Right lobe of liver (tissue), 4 donors: ENCODE measurements at regions not wholly inside any gene's neighbourhood (a gene's known extent, or its start where the extent isn't known, plus 50 kb on each side); places are given as distances from the start of the nearest gene placed in this dataset.

ENCODE experiments used
- CTCF ChIP-seq, 4 donors: fragments of 200-600 bp in 3 of 4; fragments of 450-650 bp in 1 of 4; IDR thresholded peaks; one replicate each; pipeline versions ENCODE4 v1.5.1 to v1.8.0; 2016 to 2022; ENCODE audit warnings: antibody characterized with exemption in 4 of 4, mild to moderate bottlenecking in 2 of 4
- POLR2A ChIP-seq: fragments of 450-650 bp; IDR thresholded peaks from one replicate; pipeline ENCODE4 v1.6.1; 2017; ENCODE audit warnings: antibody characterized with exemption, mild to moderate bottlenecking
- donor health status: DM: no; HTN: no; CAD: no.
- donor health status: DM: no; HTN: no; CAD: no.
- donor health status: DM: no; HTN: yes; CAD: no.

- TF ChIP-seq CTCF (IDR thresholded peaks at IDR 0.05) (no peak), POLR2A (no peak)
Observed at GRCh38 chr9:11348366-11348765, 735.6 kb upstream of the PTPRD start.
